HUES6 (cell line): ENCODE measurements at regions not wholly inside any gene's neighbourhood (a gene's known extent, or its start where the extent isn't known, plus 50 kb on each side); places are given as distances from the start of the nearest gene placed in this dataset.

ENCODE experiments used
- H3K27ac ChIP-seq: 2 replicates; pipeline ENCODE4 v1.7.0; 2013; ENCODE audit warnings: low read depth, mild to moderate bottlenecking, low read length, inconsistent platforms
- H3K27me3 ChIP-seq: 2 replicates; pipeline ENCODE4 v1.6.1; 2013; ENCODE audit warnings: low read length; ENCODE audit not compliant: control insufficient read depth, insufficient read depth
- H3K36me3 ChIP-seq: 2 replicates; pipeline ENCODE4 v1.6.1; 2013; ENCODE audit warnings: low read length; ENCODE audit not compliant: control insufficient read depth, insufficient read depth
- H3K4me1 ChIP-seq: 2 replicates; pipeline ENCODE4 v1.6.1; 2013; ENCODE audit warnings: low read length; ENCODE audit not compliant: control insufficient read depth, insufficient read depth
- H3K4me3 ChIP-seq: 2 replicates; pipeline ENCODE4 v1.5.1; 2013; ENCODE audit warnings: low read depth, low read length
- H3K9ac ChIP-seq: one replicate; pipeline ENCODE4 v1.6.1; 2013; ENCODE audit warnings: mild to moderate bottlenecking, low read length
- H3K9me3 ChIP-seq: 2 replicates; pipeline ENCODE4 v1.6.1; 2013; ENCODE audit warnings: low read depth, low read length; ENCODE audit not compliant: control insufficient read depth, insufficient read depth

DNA sequence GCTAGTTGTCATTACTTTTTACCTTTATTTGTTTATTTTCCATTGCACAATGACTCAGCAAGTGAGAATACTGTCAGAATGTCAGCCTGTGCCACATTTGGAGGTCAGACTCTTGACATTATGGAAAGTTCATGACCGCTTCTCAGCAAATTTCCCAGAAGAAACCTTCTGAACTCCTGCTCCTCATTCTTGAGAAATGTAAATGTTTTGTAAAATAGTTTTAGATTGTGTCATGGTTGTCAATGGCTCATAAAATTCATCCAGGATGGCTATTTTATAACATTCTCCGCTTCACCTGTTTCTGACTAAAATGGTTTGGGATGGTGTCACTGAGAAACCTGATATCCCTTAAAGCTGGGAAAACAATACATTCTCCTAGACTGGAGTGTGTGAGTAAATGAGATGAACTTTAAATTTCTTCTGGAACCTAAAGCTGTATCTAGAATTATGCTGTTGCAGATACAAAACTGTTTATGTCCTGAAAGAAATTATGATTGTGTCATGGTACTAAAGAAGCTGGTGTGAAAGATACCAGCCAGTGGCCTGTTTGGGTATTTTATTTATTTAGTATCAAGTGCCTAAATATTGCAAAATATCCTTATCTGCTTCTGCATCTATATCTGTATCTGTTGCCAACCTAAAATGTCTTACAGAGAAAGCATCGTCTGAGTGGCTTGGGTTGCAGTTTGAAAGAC lies 671.7 kb downstream of the GATA3 start:
- Histone ChIP-seq H3K9me3 (no peaks in the 10 kb centered on the region), H3K27ac (no peak overlapping the region), H3K4me3 (no peak overlapping the region), H3K27me3 (no peaks in the 10 kb centered on the region), H3K9ac (no peak overlapping the region), H3K4me1 (0 out of 2 replicates have a peak, but pooled peaks cover 2% of the 10 kb centered on the region), H3K36me3 (no peaks in the 10 kb centered on the region)

DNA sequence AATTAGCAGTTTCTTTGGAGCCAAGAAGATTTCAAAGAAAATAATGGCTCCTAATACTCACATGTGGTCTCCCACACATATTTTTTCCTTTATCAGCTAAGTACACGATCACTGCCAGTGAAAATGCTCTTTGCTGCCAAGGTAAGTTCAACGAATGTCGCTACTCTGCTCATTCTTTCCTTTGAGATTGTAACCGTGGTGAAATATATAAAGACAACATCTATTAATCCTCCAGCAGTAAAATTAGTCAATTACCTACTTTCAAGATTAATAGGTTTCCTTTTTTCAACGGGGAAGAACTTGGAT lies 672.2 kb downstream of the GATA3 start:
- Histone ChIP-seq H3K27ac (no peak overlapping the region), H3K36me3 (no peaks in the 10 kb centered on the region), H3K9me3 (no peaks in the 10 kb centered on the region), H3K9ac (no peak overlapping the region), H3K27me3 (no peaks in the 10 kb centered on the region), H3K4me1 (0 out of 2 replicates have a peak, but pooled peaks cover 7% of the 10 kb centered on the region), H3K4me3 (no peak overlapping the region)

DNA sequence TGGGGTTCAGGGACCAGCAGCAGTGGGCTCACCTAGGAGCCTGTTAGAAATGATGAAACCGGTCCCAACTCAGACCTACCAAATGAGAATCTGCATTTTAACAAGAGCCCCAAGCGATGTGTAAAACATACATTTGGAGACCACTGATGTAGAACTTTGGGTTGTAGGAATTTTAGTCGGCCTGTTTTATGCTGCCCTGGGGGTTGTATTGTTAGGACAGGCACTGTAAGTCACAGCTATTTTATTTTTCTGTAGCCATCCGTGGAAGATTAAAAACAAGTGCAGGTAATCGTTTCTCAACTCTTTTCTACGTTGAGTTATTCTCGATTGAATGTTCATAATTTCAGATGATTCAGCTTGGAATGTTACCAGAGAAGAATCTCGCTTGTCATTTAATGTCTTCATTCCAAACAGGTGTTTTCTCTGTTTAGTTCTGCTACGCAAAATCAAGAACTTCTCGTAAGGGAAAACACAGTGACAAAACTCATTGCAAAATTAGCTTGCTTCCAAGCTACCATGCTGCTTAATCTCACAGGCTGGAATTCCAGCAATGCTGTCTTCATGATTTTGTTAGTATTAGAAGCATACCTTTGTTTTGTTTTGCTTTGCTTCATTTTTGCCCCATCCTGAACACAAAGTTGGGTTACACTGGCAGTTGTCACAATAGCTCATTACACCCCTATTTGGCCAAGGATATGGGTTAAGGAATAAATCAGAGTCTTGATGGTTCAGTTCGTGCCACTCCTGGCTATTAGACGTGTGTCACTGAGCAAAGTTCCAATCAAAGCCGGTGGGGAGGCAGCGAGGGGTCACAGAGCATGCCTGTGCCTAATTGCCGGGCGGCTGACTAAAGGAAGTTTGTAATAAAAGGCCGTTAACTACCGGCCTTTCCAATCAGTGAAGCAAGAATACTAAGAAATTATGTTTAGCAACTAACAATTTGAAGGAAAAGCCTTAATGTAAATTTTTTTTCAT lies 676.9 kb downstream of the GATA3 start:
- H3K36me3 ChIP-seq = no peaks in the 10 kb centered on the region
- H3K4me3 ChIP-seq = no peak overlapping the region
- 0 out of 2 replicates have a peak, but pooled peaks cover 7% of the 10 kb centered on the region for H3K4me1 ChIP-seq
- no peaks in the 10 kb centered on the region for H3K9me3 ChIP-seq
- H3K27ac ChIP-seq = no peak overlapping the region
- no peaks in the 10 kb centered on the region for H3K27me3 ChIP-seq
- H3K9ac ChIP-seq = no peak overlapping the region

DNA sequence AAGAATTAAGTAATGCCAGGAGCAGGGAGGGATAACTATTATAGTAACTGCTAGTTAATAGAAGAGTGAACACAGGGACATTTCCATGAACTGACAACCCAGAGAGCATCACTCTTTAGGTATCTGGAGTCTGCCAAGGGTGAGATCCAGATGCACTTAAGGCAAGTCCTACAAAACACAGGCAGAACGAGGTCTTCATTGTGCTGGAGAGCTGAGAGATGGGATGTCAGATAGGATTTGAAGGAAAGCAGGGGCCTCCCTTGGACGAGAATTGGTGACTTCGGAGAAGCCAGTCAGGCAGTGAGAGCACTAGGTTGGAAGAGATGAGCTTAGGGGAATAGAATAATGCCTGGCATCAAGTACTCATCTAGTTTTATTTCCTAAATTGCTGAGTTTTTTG lies 684.5 kb downstream of the GATA3 start:
- Histone ChIP-seq H3K4me1 (no peaks in the 10 kb centered on the region), H3K9ac (no peak overlapping the region), H3K4me3 (no peak overlapping the region), H3K36me3 (no peaks in the 10 kb centered on the region), H3K27me3 (no peaks in the 10 kb centered on the region), H3K9me3 (no peaks in the 10 kb centered on the region), H3K27ac (no peak overlapping the region)

DNA sequence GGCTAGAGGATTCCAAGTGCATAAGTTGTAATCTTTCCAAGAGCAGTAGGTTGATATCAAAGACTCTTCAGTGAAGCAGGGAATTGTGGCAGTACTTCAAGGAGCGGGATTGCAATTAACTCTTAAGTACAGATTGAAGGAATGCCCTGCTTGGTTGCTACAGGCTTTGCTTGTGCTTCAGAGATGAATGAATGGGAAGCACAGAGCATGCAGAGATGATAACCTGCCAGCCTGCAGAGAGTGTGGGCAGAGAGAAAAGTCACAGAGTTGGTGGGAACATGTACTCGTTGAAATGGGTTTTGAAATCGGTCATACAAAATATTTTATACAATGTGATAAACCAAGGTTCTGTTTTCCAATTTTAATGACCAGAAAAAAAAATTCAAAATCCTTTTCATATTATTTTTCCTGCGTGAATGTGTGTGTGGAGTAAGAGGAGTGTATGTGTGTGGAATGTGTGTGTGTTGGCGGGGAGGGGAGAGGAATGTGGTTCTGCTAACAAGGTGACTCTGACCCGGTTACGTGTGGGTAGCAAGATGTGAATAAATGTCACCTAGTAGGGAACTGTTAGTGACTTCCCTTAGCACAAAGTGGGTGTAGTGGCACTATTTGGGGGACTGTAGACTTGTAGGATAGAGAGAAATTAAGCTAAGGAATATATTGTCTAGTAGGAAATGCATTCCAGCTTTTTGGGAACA lies 697.8 kb downstream of the GATA3 start:
- H3K4me3 ChIP-seq = no peak overlapping the region
- no peaks in the 10 kb centered on the region for H3K36me3 ChIP-seq
- no peaks in the 10 kb centered on the region for H3K4me1 ChIP-seq
- H3K9ac ChIP-seq = no peak overlapping the region
- no peaks in the 10 kb centered on the region for H3K9me3 ChIP-seq
- H3K27ac ChIP-seq = no peak overlapping the region
- no peaks in the 10 kb centered on the region for H3K27me3 ChIP-seq

DNA sequence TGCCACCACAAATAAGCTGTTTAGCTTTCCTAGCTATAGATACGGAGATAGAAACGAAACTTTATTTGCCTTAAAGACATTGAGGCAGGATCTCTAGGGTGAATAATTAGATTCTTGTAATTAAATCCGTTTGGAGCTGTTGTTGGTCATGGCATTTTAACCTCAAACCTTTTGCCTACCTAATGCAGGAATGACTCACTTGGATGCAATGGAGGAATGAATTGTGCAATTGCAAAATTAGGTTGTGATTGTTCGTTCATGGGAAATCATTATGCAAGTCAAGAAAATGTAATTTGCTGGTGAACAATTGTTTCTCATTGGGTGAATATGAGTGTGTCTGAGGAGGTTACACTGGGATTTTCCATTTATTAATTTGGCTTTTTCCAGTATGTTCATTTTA lies 703.5 kb downstream of the GATA3 start:
- H3K9ac ChIP-seq = no peak overlapping the region

DNA sequence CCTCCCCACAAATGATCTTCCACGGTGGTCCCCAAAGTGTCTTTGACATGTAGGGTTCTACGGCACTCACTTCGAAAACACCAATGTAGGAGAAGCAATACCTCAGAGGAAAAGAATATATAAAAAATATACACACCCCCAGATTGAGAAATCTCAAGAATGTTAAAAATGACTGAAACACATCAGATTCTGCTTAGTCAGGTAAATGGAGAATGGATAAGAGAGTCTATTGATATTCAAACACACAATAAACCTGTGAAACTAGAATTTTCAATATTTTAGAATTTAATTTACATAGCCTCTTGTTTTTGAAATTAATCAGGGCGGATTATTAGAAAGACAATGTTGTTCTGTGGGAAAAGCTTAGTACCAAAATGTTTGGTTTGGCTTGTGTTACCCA lies 712.4 kb downstream of the GATA3 start:
- Histone ChIP-seq H3K4me3 (no peak overlapping the region), H3K4me1 (peaks cover 4% of the 10 kb centered on the region), H3K27ac (no peak overlapping the region), H3K9me3 (no peaks in the 10 kb centered on the region), H3K36me3 (no peaks in the 10 kb centered on the region), H3K27me3 (no peaks in the 10 kb centered on the region), H3K9ac (no peak overlapping the region)

More for the DNA sequence above, 703.5 kb downstream of the GATA3 start:
- Histone ChIP-seq H3K27ac (no peak overlapping the region), H3K4me1 (no peaks in the 10 kb centered on the region), H3K9me3 (no peaks in the 10 kb centered on the region), H3K36me3 (no peaks in the 10 kb centered on the region), H3K4me3 (no peak overlapping the region), H3K27me3 (no peaks in the 10 kb centered on the region)

DNA sequence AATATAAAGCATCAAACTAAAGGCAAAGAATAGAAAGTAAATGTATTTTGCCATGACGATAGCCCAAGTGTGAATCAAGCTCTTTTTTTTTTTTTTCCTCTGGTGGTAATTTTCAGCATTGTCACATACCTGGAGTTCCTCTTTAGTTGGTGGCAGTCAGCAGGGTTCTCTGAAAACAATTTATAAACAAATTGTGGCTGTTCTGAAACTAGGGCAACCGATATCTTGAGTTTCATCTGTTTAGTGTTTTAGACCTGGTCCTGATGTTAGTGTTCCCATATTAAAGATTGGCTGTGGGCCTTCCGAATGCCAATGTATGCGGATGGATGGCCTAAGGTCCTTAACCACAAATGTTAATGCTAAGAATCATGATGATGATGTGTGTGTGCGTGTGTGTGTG lies 713.1 kb downstream of the GATA3 start:
- H3K4me3 ChIP-seq = no peak overlapping the region
- no peak overlapping the region for H3K9ac ChIP-seq
- no peak overlapping the region for H3K27ac ChIP-seq
- H3K9me3 ChIP-seq = no peaks in the 10 kb centered on the region
- no peaks in the 10 kb centered on the region for H3K27me3 ChIP-seq
- H3K4me1 ChIP-seq = peaks cover 4% of the 10 kb centered on the region
- H3K36me3 ChIP-seq = no peaks in the 10 kb centered on the region

DNA sequence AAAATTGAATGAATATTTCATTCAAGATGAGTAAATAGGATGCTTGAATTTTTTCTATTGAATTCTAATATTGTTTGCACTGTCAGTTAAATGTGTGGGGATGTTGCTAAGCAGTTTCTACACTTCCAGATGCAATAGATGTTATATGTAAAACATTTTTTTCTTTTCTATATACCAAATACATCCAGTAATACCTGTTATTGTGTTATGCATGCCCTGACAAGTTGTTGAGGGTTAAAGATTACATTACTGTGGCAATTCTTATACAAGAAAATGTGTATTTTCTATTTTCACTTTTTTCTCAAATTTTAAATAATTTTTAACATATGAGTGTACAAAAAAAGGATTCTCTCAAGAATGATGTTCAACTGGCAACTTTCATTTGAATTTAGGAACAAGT lies 713.9 kb downstream of the GATA3 start:
- Histone ChIP-seq H3K9me3 (no peaks in the 10 kb centered on the region), H3K27ac (no peak overlapping the region), H3K4me3 (no peak overlapping the region), H3K9ac (no peak overlapping the region), H3K4me1 (peaks cover 4% of the 10 kb centered on the region), H3K27me3 (no peaks in the 10 kb centered on the region), H3K36me3 (no peaks in the 10 kb centered on the region)

DNA sequence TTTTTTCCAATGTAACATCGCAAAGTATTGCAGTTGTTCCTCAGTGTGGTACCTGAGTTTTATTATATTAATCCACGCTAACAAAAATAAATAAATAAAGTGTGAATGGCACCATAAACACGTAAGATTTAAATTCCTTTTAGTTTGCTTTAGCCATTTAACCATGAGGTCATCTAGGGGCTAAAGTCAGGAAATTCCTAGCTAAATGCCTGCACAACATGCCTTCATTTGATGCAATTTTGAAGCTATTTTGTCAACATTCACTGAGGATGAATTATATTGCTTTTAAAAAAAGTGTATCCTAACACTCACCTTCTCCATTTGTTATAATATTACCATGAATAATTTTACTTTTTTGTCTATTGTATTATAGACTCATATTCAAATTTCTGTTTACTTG lies 714.4 kb downstream of the GATA3 start:
- H3K4me3 ChIP-seq = no peak overlapping the region
- no peak overlapping the region for H3K9ac ChIP-seq
- no peak overlapping the region for H3K27ac ChIP-seq
- no peaks in the 10 kb centered on the region for H3K36me3 ChIP-seq
- no peaks in the 10 kb centered on the region for H3K27me3 ChIP-seq
- no peaks in the 10 kb centered on the region for H3K9me3 ChIP-seq
- H3K4me1 ChIP-seq = peaks cover 4% of the 10 kb centered on the region
